IPS-18a (cell line): ENCODE measurements at regions not wholly inside any gene's neighbourhood (a gene's known extent, or its start where the extent isn't known, plus 50 kb on each side); places are given as distances from the start of the nearest gene placed in this dataset.
"Not testable (repeated sequence)": the region's sequence is repeated elsewhere in the genome, so short reads cannot be mapped to it uniquely, and the experiment has no call there.

ENCODE experiments used
- H3K27ac ChIP-seq: one replicate; pipeline ENCODE4 v1.5.1; 2013; ENCODE audit warnings: low read length
- H3K27me3 ChIP-seq: one replicate; pipeline ENCODE4 v1.6.1; 2013; ENCODE audit warnings: mild to moderate bottlenecking, low read length; ENCODE audit not compliant: control insufficient read depth, insufficient read depth
- H3K36me3 ChIP-seq: one replicate; pipeline ENCODE4 v1.6.1; 2013; ENCODE audit warnings: low read depth, low read length; ENCODE audit not compliant: control insufficient read depth
- H3K4me1 ChIP-seq: one replicate; pipeline ENCODE4 v1.6.1; 2013; ENCODE audit warnings: low read depth, low read length; ENCODE audit not compliant: control insufficient read depth
- H3K4me3 ChIP-seq: one replicate; pipeline ENCODE4 v1.5.1; 2013; ENCODE audit warnings: low read length
- H3K9ac ChIP-seq: one replicate; pipeline ENCODE4 v1.6.1; 2013; ENCODE audit warnings: mild to moderate bottlenecking, low read length, moderate library complexity
- H3K9me3 ChIP-seq: one replicate; pipeline ENCODE4 v1.6.1; 2013; ENCODE audit warnings: low read depth, low read length; ENCODE audit not compliant: control insufficient read depth

- no peaks in the 10 kb centered on the region for H3K27me3 ChIP-seq
- H3K9ac ChIP-seq: no peak overlapping the region
- H3K9me3 ChIP-seq: no peaks in the 10 kb centered on the region
- no peaks in the 10 kb centered on the region for H3K36me3 ChIP-seq
- H3K27ac ChIP-seq: no peak overlapping the region
- no peak overlapping the region for H3K4me3 ChIP-seq
- H3K4me1 ChIP-seq: peaks cover under 1% of the 10 kb centered on the region
These were observed 127.4 kb upstream of the IFNE start for GRCh38 chr9:21609506-21609905.

- Histone ChIP-seq H3K27me3 (no peaks in the 10 kb centered on the region), H3K9ac (no peak overlapping the region), H3K4me3 (no peak overlapping the region), H3K27ac (no peak overlapping the region), H3K36me3 (no peaks in the 10 kb centered on the region), H3K9me3 (no peaks in the 10 kb centered on the region), H3K4me1 (peaks cover 11% of the 10 kb centered on the region)
These were observed 129.8 kb upstream of the IFNE start for GRCh38 chr9:21611891-21612290.

- Histone ChIP-seq H3K27ac (no peak overlapping the region), H3K9ac (no peak overlapping the region), H3K4me1 (peaks cover 11% of the 10 kb centered on the region), H3K36me3 (no peaks in the 10 kb centered on the region), H3K27me3 (no peaks in the 10 kb centered on the region), H3K4me3 (no peak overlapping the region), H3K9me3 (no peaks in the 10 kb centered on the region)
These were observed 132.9 kb upstream of the IFNE start for GRCh38 chr9:21615018-21615417.

- no peaks in the 10 kb centered on the region for H3K36me3 ChIP-seq
- no peak overlapping the region for H3K9ac ChIP-seq
- H3K27me3 ChIP-seq: no peaks in the 10 kb centered on the region
- H3K4me1 ChIP-seq: peaks cover 11% of the 10 kb centered on the region
- H3K27ac ChIP-seq: no peak overlapping the region
- H3K4me3 ChIP-seq: no peak overlapping the region
- no peaks in the 10 kb centered on the region for H3K9me3 ChIP-seq
These were observed 133.3 kb upstream of the IFNE start for GRCh38 chr9:21615446-21615845.

- Histone ChIP-seq H3K9ac (no peak overlapping the region), H3K27me3 (no peaks in the 10 kb centered on the region), H3K4me1 (peaks cover 11% of the 10 kb centered on the region)
These were observed 134.1 kb upstream of the IFNE start for GRCh38 chr9:21616082-21616778.

GRCh38 chr9:21624675-21625644, 142.8 kb upstream of the IFNE start:
- no peaks in the 10 kb centered on the region for H3K9me3 ChIP-seq
- H3K4me3 ChIP-seq: no peak overlapping the region

More at GRCh38 chr9:21616082-21616778, 134.1 kb upstream of the IFNE start:
- H3K27ac ChIP-seq: no peak overlapping the region
- no peak overlapping the region for H3K4me3 ChIP-seq
- no peaks in the 10 kb centered on the region for H3K36me3 ChIP-seq
- H3K9me3 ChIP-seq: no peaks in the 10 kb centered on the region

GRCh38 chr9:21626493-21626892, 144.4 kb upstream of the IFNE start:
- H3K27me3 ChIP-seq: no peaks in the 10 kb centered on the region
- no peak overlapping the region for H3K27ac ChIP-seq
- no peak overlapping the region for H3K4me3 ChIP-seq
- H3K9ac ChIP-seq: no peak overlapping the region
- H3K36me3 ChIP-seq: no peaks in the 10 kb centered on the region
- no peaks in the 10 kb centered on the region for H3K9me3 ChIP-seq
- H3K4me1 ChIP-seq: no peaks in the 10 kb centered on the region

More at GRCh38 chr9:21624675-21625644, 142.8 kb upstream of the IFNE start:
- no peak overlapping the region for H3K9ac ChIP-seq
- no peak overlapping the region for H3K27ac ChIP-seq
- H3K4me1 ChIP-seq: no peaks in the 10 kb centered on the region
- no peaks in the 10 kb centered on the region for H3K36me3 ChIP-seq
- no peaks in the 10 kb centered on the region for H3K27me3 ChIP-seq

GRCh38 chr9:21628954-21629353, 146.8 kb upstream of the IFNE start:
- H3K27me3 ChIP-seq, H3K4me1 ChIP-seq, H3K36me3 ChIP-seq, H3K9me3 ChIP-seq, H3K4me3 ChIP-seq, H3K27ac ChIP-seq, H3K9ac ChIP-seq: not testable (repeated sequence)

GRCh38 chr9:21634951-21635350, 152.8 kb upstream of the IFNE start:
- H3K36me3 ChIP-seq: no peaks in the 10 kb centered on the region
- H3K9me3 ChIP-seq: no peaks in the 10 kb centered on the region
- no peak overlapping the region for H3K9ac ChIP-seq
- no peak overlapping the region for H3K4me3 ChIP-seq
- H3K27ac ChIP-seq: no peak overlapping the region
- H3K4me1 ChIP-seq: no peaks in the 10 kb centered on the region
- H3K27me3 ChIP-seq: no peaks in the 10 kb centered on the region

- Histone ChIP-seq H3K4me1 (no peaks in the 10 kb centered on the region), H3K9me3 (no peaks in the 10 kb centered on the region), H3K27ac (no peak overlapping the region), H3K9ac (no peak overlapping the region), H3K27me3 (no peaks in the 10 kb centered on the region), H3K36me3 (no peaks in the 10 kb centered on the region), H3K4me3 (no peak overlapping the region)
These were observed 156.0 kb upstream of the IFNE start for GRCh38 chr9:21638104-21638503.

GRCh38 chr9:21653091-21653490, 149.3 kb upstream of the MTAP start:
- no peaks in the 10 kb centered on the region for H3K9me3 ChIP-seq
- no peaks in the 10 kb centered on the region for H3K4me1 ChIP-seq
- no peak overlapping the region for H3K27ac ChIP-seq
- H3K36me3 ChIP-seq: no peaks in the 10 kb centered on the region
- H3K9ac ChIP-seq: no peak overlapping the region
- H3K27me3 ChIP-seq: no peaks in the 10 kb centered on the region
- no peak overlapping the region for H3K4me3 ChIP-seq
